ENCODE measurements at regions not wholly inside any gene's neighbourhood (a gene's known extent, or its start where the extent isn't known, plus 50 kb on each side); places are given as distances from the start of the nearest gene placed in this dataset.

GRCh38 chr6:123715006-123715863 lies 78.5 kb upstream of the TRDN start:
- intact Hi-C loops (cut with DNase I; ENCODE audit: low total_unique reads): loop anchor here (10.0 kb wide), 1 partner anchor 300 kb away; no protein-coding TSS in a partner anchor
- TF ChIP-seq CTCF (IDR thresholded peaks at IDR 0.05) (no peak), POLR2A (IDR thresholded peaks at IDR 0.05) (no peak)

GRCh38 chr6:123712831-123713230 lies 76.1 kb upstream of the TRDN start:
- intact Hi-C loops (cut with DNase I; ENCODE audit: low total_unique reads): loop anchor here (10.0 kb wide), 1 partner anchor 298 kb away; no protein-coding TSS in a partner anchor
- 70 to 72% methylated on average over 3 of the region's 3 CpGs for WGBS, 2 donors
- TF ChIP-seq POLR2A (IDR thresholded peaks at IDR 0.05) (no peak), CTCF (IDR thresholded peaks at IDR 0.05) (no peak)
- no peak for DNase-seq (ENCODE audit: low spot score in 2 of 2)
- no peak overlapping the region for H3K4me3 ChIP-seq (ENCODE audit: low read depth, poor library complexity, severe bottlenecking)

More at GRCh38 chr6:123715006-123715863, 78.5 kb upstream of the TRDN start:
- 64% methylated on average over 7 of the region's 7 CpGs for WGBS, 2 donors
- no peak for DNase-seq (ENCODE audit: low spot score in 2 of 2)
- no peak overlapping the region for H3K4me3 ChIP-seq (ENCODE audit: low read depth, poor library complexity, severe bottlenecking)

- no peak overlapping the region for H3K4me3 ChIP-seq (ENCODE audit: low read depth, poor library complexity, severe bottlenecking)
- TF ChIP-seq POLR2A (IDR thresholded peaks at IDR 0.05): no peak
- no peak for TF ChIP-seq CTCF (IDR thresholded peaks at IDR 0.05)
- intact Hi-C loops (cut with DNase I; ENCODE audit: low total_unique reads): loop anchor here (5.0 kb wide), 1 partner anchor 1644 kb away; no protein-coding TSS in a partner anchor
- WGBS, 2 donors: 89 to 91% methylated on average over 3 of the region's 3 CpGs
- DNase-seq (ENCODE audit: low spot score in 2 of 2): no peak
Measured at GRCh38 chr6:123702943-123703342, 66.2 kb upstream of the TRDN start.

- intact Hi-C loops (cut with DNase I; ENCODE audit: low total_unique reads): no loop called here
- DNase-seq (ENCODE audit: low spot score in 2 of 2): no peak
- 67 to 71% methylated on average over 1 of the region's 1 CpG for WGBS, 2 donors
- no peak overlapping the region for H3K4me3 ChIP-seq (ENCODE audit: low read depth, poor library complexity, severe bottlenecking)
- TF ChIP-seq POLR2A (IDR thresholded peaks at IDR 0.05) (no peak), CTCF (IDR thresholded peaks at IDR 0.05) (no peak)
Measured at GRCh38 chr6:123687864-123688263, 51.1 kb upstream of the TRDN start.

Measured in lower leg skin (tissue), 4 donors.